ENCODE measurements at regions not wholly inside any gene's neighbourhood (a gene's known extent, or its start where the extent isn't known, plus 50 kb on each side); places are given as distances from the start of the nearest gene placed in this dataset.

GRCh38 chr4:167435786-167436185 is 201.5 kb upstream of the SPOCK3 start:
- FAIRE-seq (no peak), DNase-seq (no peak)
- WGBS, 3 donors = 75 to 86% (median 80%) methylated on average over 3 of the region's 3 CpGs
- H3K27me3 ChIP-seq (ENCODE audit: control insufficient read depth in 3 of 3, insufficient read depth in 3 of 3, low read length in 3 of 3) = no peaks in the 10 kb centered on the region
- no peaks in the 10 kb centered on the region for H3K4me1 ChIP-seq (ENCODE audit: control insufficient read depth in 3 of 3, insufficient read depth in 2 of 3, low read depth in 1 of 3, low read length in 2 of 3)
- H3K27ac ChIP-seq (ENCODE audit: low read depth in 1 of 3, low read length in 2 of 3) = no peak overlapping the region
- no peaks in the 10 kb centered on the region for H3K9me3 ChIP-seq (ENCODE audit: control insufficient read depth in 2 of 2, insufficient read depth in 1 of 2, low read depth in 1 of 2, low read length in 1 of 2)
- H3K36me3 ChIP-seq (ENCODE audit: control insufficient read depth in 3 of 3, insufficient read depth in 2 of 3, low read depth in 1 of 3, low read length in 3 of 3) = no peaks in the 10 kb centered on the region
- H3K4me3 ChIP-seq (ENCODE audit: low read depth in 1 of 3, low read length in 3 of 3) = no peak overlapping the region

- WGBS, 3 donors = 76 to 77% (median 77%) methylated on average over 2 of the region's 2 CpGs
These were observed 209.5 kb upstream of the SPOCK3 start for GRCh38 chr4:167443841-167444240.

GRCh38 chr4:167452922-167453430 is 218.7 kb upstream of the SPOCK3 start:
- FAIRE-seq = no peak
- 64 to 88% (median 72%) methylated on average over 3 of the region's 3 CpGs for WGBS, 3 donors

More at GRCh38 chr4:167443841-167444240, 209.5 kb upstream of the SPOCK3 start:
- Histone ChIP-seq H3K36me3 (ENCODE audit: control insufficient read depth in 3 of 3, insufficient read depth in 2 of 3, low read depth in 1 of 3, low read length in 3 of 3) (no peaks in the 10 kb centered on the region), H3K9me3 (ENCODE audit: control insufficient read depth in 2 of 2, insufficient read depth in 1 of 2, low read depth in 1 of 2, low read length in 1 of 2) (no peaks in the 10 kb centered on the region), H3K4me1 (ENCODE audit: control insufficient read depth in 3 of 3, insufficient read depth in 2 of 3, low read depth in 1 of 3, low read length in 2 of 3) (no peaks in the 10 kb centered on the region), H3K27ac (ENCODE audit: low read depth in 1 of 3, low read length in 2 of 3) (no peak overlapping the region), H3K4me3 (ENCODE audit: low read depth in 1 of 3, low read length in 3 of 3) (no peak overlapping the region), H3K27me3 (ENCODE audit: control insufficient read depth in 3 of 3, insufficient read depth in 3 of 3, low read length in 3 of 3) (no peaks in the 10 kb centered on the region)
- DNase-seq (no peak), FAIRE-seq (no peak)

GRCh38 chr4:167456619-167457018 is 222.3 kb upstream of the SPOCK3 start:
- H3K4me3 ChIP-seq (ENCODE audit: low read depth in 1 of 3, low read length in 3 of 3) = no peak overlapping the region
- no peak for FAIRE-seq
- 73 to 77% (median 76%) methylated on average over 9 of the region's 9 CpGs for WGBS, 3 donors

More at GRCh38 chr4:167452922-167453430, 218.7 kb upstream of the SPOCK3 start:
- Histone ChIP-seq H3K36me3 (ENCODE audit: control insufficient read depth in 3 of 3, insufficient read depth in 2 of 3, low read depth in 1 of 3, low read length in 3 of 3) (no peaks in the 10 kb centered on the region), H3K4me3 (ENCODE audit: low read depth in 1 of 3, low read length in 3 of 3) (no peak overlapping the region), H3K9me3 (ENCODE audit: control insufficient read depth in 2 of 2, insufficient read depth in 1 of 2, low read depth in 1 of 2, low read length in 1 of 2) (no peaks in the 10 kb centered on the region), H3K27me3 (ENCODE audit: control insufficient read depth in 3 of 3, insufficient read depth in 3 of 3, low read length in 3 of 3) (no peaks in the 10 kb centered on the region), H3K27ac (ENCODE audit: low read depth in 1 of 3, low read length in 2 of 3) (no peak overlapping the region), H3K4me1 (ENCODE audit: control insufficient read depth in 3 of 3, insufficient read depth in 2 of 3, low read depth in 1 of 3, low read length in 2 of 3) (no peaks in the 10 kb centered on the region)
- no peak for DNase-seq

GRCh38 chr4:167469436-167469835 is 235.1 kb upstream of the SPOCK3 start:
- Histone ChIP-seq H3K4me1 (ENCODE audit: control insufficient read depth in 3 of 3, insufficient read depth in 2 of 3, low read depth in 1 of 3, low read length in 2 of 3) (no peaks in the 10 kb centered on the region), H3K27me3 (ENCODE audit: control insufficient read depth in 3 of 3, insufficient read depth in 3 of 3, low read length in 3 of 3) (no peaks in the 10 kb centered on the region), H3K4me3 (ENCODE audit: low read depth in 1 of 3, low read length in 3 of 3) (no peak overlapping the region), H3K36me3 (ENCODE audit: control insufficient read depth in 3 of 3, insufficient read depth in 2 of 3, low read depth in 1 of 3, low read length in 3 of 3) (no peaks in the 10 kb centered on the region), H3K9me3 (ENCODE audit: control insufficient read depth in 2 of 2, insufficient read depth in 1 of 2, low read depth in 1 of 2, low read length in 1 of 2) (no peaks in the 10 kb centered on the region), H3K27ac (ENCODE audit: low read depth in 1 of 3, low read length in 2 of 3) (no peak overlapping the region)
- no peak for FAIRE-seq
- DNase-seq = no peak

More at GRCh38 chr4:167456619-167457018, 222.3 kb upstream of the SPOCK3 start:
- Histone ChIP-seq H3K27me3 (ENCODE audit: control insufficient read depth in 3 of 3, insufficient read depth in 3 of 3, low read length in 3 of 3) (no peaks in the 10 kb centered on the region), H3K9me3 (ENCODE audit: control insufficient read depth in 2 of 2, insufficient read depth in 1 of 2, low read depth in 1 of 2, low read length in 1 of 2) (no peaks in the 10 kb centered on the region), H3K4me1 (ENCODE audit: control insufficient read depth in 3 of 3, insufficient read depth in 2 of 3, low read depth in 1 of 3, low read length in 2 of 3) (no peaks in the 10 kb centered on the region), H3K27ac (ENCODE audit: low read depth in 1 of 3, low read length in 2 of 3) (no peak overlapping the region), H3K36me3 (ENCODE audit: control insufficient read depth in 3 of 3, insufficient read depth in 2 of 3, low read depth in 1 of 3, low read length in 3 of 3) (no peaks in the 10 kb centered on the region)
- no peak for DNase-seq

GRCh38 chr4:167475951-167476350 is 241.7 kb upstream of the SPOCK3 start:
- no peak for FAIRE-seq
- no peaks in the 10 kb centered on the region for H3K27me3 ChIP-seq (ENCODE audit: control insufficient read depth in 3 of 3, insufficient read depth in 3 of 3, low read length in 3 of 3)
- no peaks in the 10 kb centered on the region for H3K36me3 ChIP-seq (ENCODE audit: control insufficient read depth in 3 of 3, insufficient read depth in 2 of 3, low read depth in 1 of 3, low read length in 3 of 3)
- no peaks in the 10 kb centered on the region for H3K9me3 ChIP-seq (ENCODE audit: control insufficient read depth in 2 of 2, insufficient read depth in 1 of 2, low read depth in 1 of 2, low read length in 1 of 2)
- H3K27ac ChIP-seq (ENCODE audit: low read depth in 1 of 3, low read length in 2 of 3) = no peak overlapping the region
- H3K4me1 ChIP-seq (ENCODE audit: control insufficient read depth in 3 of 3, insufficient read depth in 2 of 3, low read depth in 1 of 3, low read length in 2 of 3) = no peaks in the 10 kb centered on the region
- WGBS, 3 donors = 66 to 92% (median 85%) methylated on average over 1 of the region's 1 CpG
- H3K4me3 ChIP-seq (ENCODE audit: low read depth in 1 of 3, low read length in 3 of 3) = no peak overlapping the region
- no peak for DNase-seq

GRCh38 chr4:167492007-167492406 is 257.7 kb upstream of the SPOCK3 start:
- Histone ChIP-seq H3K27me3 (ENCODE audit: control insufficient read depth in 3 of 3, insufficient read depth in 3 of 3, low read length in 3 of 3) (no peaks in the 10 kb centered on the region), H3K9me3 (ENCODE audit: control insufficient read depth in 2 of 2, insufficient read depth in 1 of 2, low read depth in 1 of 2, low read length in 1 of 2) (peaks cover 0 to 10% of the 10 kb centered on the region in 2 donors), H3K4me3 (ENCODE audit: low read depth in 1 of 3, low read length in 3 of 3) (no peak overlapping the region), H3K27ac (ENCODE audit: low read depth in 1 of 3, low read length in 2 of 3) (no peak overlapping the region), H3K4me1 (ENCODE audit: control insufficient read depth in 3 of 3, insufficient read depth in 2 of 3, low read depth in 1 of 3, low read length in 2 of 3) (no peaks in the 10 kb centered on the region), H3K36me3 (ENCODE audit: control insufficient read depth in 3 of 3, insufficient read depth in 2 of 3, low read depth in 1 of 3, low read length in 3 of 3) (no peaks in the 10 kb centered on the region)
- WGBS, 3 donors = 33 to 42% (median 34%) methylated on average over 1 of the region's 1 CpG
- FAIRE-seq (no peak), DNase-seq (no peak)

GRCh38 chr4:167509551-167509950 is 275.3 kb upstream of the SPOCK3 start:
- DNase-seq (no peak), FAIRE-seq (no peak)
- peaks cover 0 to 10% of the 10 kb centered on the region in 2 donors for H3K9me3 ChIP-seq (ENCODE audit: control insufficient read depth in 2 of 2, insufficient read depth in 1 of 2, low read depth in 1 of 2, low read length in 1 of 2)
- no peak overlapping the region for H3K4me3 ChIP-seq (ENCODE audit: low read depth in 1 of 3, low read length in 3 of 3)
- H3K27me3 ChIP-seq (ENCODE audit: control insufficient read depth in 3 of 3, insufficient read depth in 3 of 3, low read length in 3 of 3) = no peaks in the 10 kb centered on the region
- no peaks in the 10 kb centered on the region for H3K4me1 ChIP-seq (ENCODE audit: control insufficient read depth in 3 of 3, insufficient read depth in 2 of 3, low read depth in 1 of 3, low read length in 2 of 3)
- no peak overlapping the region for H3K27ac ChIP-seq (ENCODE audit: low read depth in 1 of 3, low read length in 2 of 3)
- WGBS, 3 donors = 67 to 71% (median 70%) methylated on average over 2 of the region's 2 CpGs
- H3K36me3 ChIP-seq (ENCODE audit: control insufficient read depth in 3 of 3, insufficient read depth in 2 of 3, low read depth in 1 of 3, low read length in 3 of 3) = no peaks in the 10 kb centered on the region

GRCh38 chr4:167524091-167524490 is 289.8 kb upstream of the SPOCK3 start:
- Histone ChIP-seq H3K27me3 (ENCODE audit: control insufficient read depth in 3 of 3, insufficient read depth in 3 of 3, low read length in 3 of 3) (no peaks in the 10 kb centered on the region), H3K27ac (ENCODE audit: low read depth in 1 of 3, low read length in 2 of 3) (no peak overlapping the region), H3K9me3 (ENCODE audit: control insufficient read depth in 2 of 2, insufficient read depth in 1 of 2, low read depth in 1 of 2, low read length in 1 of 2) (peaks cover 0 to 8% of the 10 kb centered on the region in 2 donors), H3K36me3 (ENCODE audit: control insufficient read depth in 3 of 3, insufficient read depth in 2 of 3, low read depth in 1 of 3, low read length in 3 of 3) (no peaks in the 10 kb centered on the region), H3K4me1 (ENCODE audit: control insufficient read depth in 3 of 3, insufficient read depth in 2 of 3, low read depth in 1 of 3, low read length in 2 of 3) (no peaks in the 10 kb centered on the region), H3K4me3 (ENCODE audit: low read depth in 1 of 3, low read length in 3 of 3) (no peak overlapping the region)
- DNase-seq (no peak), FAIRE-seq (no peak)
- 68 to 82% (median 79%) methylated on average over 2 of the region's 2 CpGs for WGBS, 3 donors

Data from small intestine (tissue), 7 donors.